ENCODE measurements at regions not wholly inside any gene's neighbourhood (a gene's known extent, or its start where the extent isn't known, plus 50 kb on each side); places are given as distances from the start of the nearest gene placed in this dataset.

DNA sequence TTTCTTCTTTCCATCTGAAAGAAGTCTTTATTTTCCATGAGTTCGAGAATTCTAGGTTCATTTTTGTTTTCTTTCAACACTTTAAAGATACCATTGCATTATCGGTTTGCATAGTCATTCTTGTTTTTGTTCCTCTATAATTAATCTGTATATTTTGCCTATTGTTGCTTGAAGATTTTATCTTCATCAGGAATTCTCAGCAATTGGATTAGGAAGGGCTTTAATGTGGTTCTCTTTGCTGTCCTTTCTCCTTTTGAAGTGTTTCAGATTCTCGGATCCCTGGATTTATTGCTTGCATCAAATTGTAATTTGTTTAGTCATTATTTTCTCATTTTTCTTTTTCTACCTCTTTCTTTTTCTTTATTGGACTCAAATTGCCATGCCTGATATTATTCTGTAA lies 609.8 kb downstream of the TLR4 start:
- TF ChIP-seq, protein P1, sequence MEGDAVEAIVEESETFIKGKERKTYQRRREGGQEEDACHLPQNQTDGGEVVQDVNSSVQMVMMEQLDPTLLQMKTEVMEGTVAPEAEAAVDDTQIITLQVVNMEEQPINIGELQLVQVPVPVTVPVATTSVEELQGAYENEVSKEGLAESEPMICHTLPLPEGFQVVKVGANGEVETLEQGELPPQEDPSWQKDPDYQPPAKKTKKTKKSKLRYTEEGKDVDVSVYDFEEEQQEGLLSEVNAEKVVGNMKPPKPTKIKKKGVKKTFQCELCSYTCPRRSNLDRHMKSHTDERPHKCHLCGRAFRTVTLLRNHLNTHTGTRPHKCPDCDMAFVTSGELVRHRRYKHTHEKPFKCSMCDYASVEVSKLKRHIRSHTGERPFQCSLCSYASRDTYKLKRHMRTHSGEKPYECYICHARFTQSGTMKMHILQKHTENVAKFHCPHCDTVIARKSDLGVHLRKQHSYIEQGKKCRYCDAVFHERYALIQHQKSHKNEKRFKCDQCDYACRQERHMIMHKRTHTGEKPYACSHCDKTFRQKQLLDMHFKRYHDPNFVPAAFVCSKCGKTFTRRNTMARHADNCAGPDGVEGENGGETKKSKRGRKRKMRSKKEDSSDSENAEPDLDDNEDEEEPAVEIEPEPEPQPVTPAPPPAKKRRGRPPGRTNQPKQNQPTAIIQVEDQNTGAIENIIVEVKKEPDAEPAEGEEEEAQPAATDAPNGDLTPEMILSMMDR (IDR thresholded peaks at IDR 0.05): no peak
- TF ChIP-seq POLR2A (IDR thresholded peaks at IDR 0.05): no peak
